ENCODE measurements at regions not wholly inside any gene's neighbourhood (a gene's known extent, or its start where the extent isn't known, plus 50 kb on each side); places are given as distances from the start of the nearest gene placed in this dataset.

DNA sequence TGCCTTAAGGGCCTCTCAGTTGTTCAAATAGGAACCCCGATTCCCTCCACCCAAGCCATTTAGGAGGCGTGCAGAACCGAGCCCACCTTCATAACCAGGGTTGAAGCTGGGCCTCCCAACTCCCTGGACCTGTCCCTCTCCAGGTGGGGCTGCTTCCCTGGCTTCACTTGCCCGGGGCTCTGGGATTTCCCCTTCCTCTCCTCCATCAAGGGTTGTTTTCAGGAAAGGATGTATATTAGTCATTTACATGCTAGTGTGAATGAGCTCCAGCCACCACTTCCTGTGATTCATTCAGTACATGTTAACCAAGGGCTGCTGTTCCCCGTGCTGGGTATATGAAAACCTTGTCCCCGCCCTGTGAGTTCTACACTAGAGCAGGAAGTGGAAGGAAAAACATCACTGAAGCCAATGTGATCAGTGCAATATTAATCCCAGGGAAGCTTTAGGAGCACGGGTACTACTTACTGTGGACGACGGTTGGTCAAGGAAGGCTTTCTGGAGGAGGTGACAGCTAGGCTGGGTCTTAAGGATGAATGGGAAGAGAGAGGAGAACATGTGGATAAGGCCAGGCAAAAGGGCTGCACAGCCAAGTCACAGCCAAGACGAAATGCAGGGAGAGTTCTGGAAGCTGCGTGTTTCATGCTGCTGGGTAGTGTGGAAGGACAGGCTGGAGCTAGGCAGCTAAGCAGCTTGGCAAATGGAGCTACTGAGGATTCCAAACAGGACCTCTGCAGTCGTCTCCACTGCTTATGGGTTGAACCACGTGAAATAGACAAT is 150.1 kb upstream of the SHH start:
- ChIA-PET POLR2A (interaction anchor here (1.1 kb wide), 2 partner anchors 33 to 34 kb away, joined by 3 to 4 read pairs; no protein-coding TSS in a partner anchor), CTCF (no interaction called here)
- Mint-ChIP-seq H3K4me1 (ENCODE audit: low read depth) (peaks cover 4% of the 10 kb centered on the region), H3K36me3 (ENCODE audit: low read depth) (no peaks in the 10 kb centered on the region), H3K4me3 (no peak overlapping the region), H3K27ac (no peak overlapping the region), H3K27me3 (no peaks in the 10 kb centered on the region), H3K9me3 (no peaks in the 10 kb centered on the region)
- Histone ChIP-seq H3K27ac (ENCODE audit: low read depth in 1 of 2, low read length in 2 of 2) (no peak overlapping the region), H3K36me3 (ENCODE audit: insufficient read depth, low read length) (no peaks in the 10 kb centered on the region), H3K4me1 (ENCODE audit: insufficient read depth, low read length) (no peaks in the 10 kb centered on the region), H3K9me3 (ENCODE audit: control insufficient read depth in 1 of 2, insufficient read depth in 1 of 2, low read length in 2 of 2) (peaks cover 0 to 4% of the 10 kb centered on the region in 2 experiments), H3K4me3 (ENCODE audit: low read length) (no peak overlapping the region), H3K27me3 (ENCODE audit: control insufficient read depth in 1 of 2, insufficient read depth in 2 of 2, low read length in 2 of 2) (no peaks in the 10 kb centered on the region)
- intact Hi-C loops (cut with DNase I, micrococcal nuclease) = no loop called here
- ATAC-seq (ENCODE audit: poor library complexity) = no peak
- TF ChIP-seq, protein P1, sequence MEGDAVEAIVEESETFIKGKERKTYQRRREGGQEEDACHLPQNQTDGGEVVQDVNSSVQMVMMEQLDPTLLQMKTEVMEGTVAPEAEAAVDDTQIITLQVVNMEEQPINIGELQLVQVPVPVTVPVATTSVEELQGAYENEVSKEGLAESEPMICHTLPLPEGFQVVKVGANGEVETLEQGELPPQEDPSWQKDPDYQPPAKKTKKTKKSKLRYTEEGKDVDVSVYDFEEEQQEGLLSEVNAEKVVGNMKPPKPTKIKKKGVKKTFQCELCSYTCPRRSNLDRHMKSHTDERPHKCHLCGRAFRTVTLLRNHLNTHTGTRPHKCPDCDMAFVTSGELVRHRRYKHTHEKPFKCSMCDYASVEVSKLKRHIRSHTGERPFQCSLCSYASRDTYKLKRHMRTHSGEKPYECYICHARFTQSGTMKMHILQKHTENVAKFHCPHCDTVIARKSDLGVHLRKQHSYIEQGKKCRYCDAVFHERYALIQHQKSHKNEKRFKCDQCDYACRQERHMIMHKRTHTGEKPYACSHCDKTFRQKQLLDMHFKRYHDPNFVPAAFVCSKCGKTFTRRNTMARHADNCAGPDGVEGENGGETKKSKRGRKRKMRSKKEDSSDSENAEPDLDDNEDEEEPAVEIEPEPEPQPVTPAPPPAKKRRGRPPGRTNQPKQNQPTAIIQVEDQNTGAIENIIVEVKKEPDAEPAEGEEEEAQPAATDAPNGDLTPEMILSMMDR (IDR thresholded peaks at IDR 0.05) = no peak
- peak in 1 of 14 experiments; percentile 16 for DNase-seq

DNA sequence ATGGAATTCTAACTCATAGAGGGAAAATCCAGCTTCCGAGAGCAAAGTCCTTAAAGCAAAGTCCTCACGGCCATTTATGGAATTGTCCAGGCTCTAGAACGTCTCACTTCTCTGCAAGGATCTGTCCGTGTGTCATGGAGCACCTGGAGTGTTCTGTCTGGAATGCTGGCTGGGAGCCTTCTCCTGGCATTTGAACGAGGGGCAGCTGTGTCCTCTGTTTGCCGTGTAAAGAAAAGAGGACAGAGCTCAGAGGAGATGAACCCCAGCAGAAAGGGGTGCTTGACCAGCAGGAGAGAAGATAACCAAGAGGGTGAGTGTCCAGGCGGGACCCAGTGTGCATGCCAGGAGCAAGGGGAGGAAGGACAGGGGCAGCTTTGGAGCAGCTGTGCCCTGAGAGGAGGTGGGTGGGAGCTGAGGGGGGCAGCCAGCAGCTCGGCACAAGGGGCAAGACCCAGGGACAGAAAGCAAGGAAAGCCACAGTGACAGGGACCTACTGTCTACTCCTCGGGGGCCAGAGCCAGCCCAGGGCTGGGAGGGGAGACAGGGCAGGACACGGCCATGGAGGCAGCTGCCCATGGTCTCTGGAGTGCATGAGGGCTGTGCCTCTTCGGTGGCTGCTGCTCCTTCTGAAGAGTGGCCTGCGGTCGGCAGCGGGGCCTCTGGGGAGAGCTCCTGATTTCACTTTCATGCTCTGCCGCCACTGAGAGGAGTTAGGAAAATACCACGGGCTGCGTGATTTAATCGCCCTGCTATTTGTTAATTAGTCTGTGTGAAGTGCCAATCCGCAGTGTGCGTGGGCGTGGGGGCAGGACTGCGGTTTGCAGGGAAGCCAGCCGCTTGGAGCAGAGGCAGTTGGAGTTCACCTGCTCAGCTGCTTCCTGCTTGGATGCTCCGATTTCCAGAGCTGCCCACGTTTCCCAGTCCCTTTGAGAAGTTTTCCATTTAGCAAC is 149.3 kb upstream of the SHH start:
- intact Hi-C loops (cut with DNase I, micrococcal nuclease) = no loop called here
- H3K4me3 ChIP-seq (ENCODE audit: low read length) = no peak overlapping the region
- no peak for ATAC-seq (ENCODE audit: poor library complexity)
- H3K4me1 ChIP-seq (ENCODE audit: insufficient read depth, low read length) = no peaks in the 10 kb centered on the region
- ChIA-PET CTCF (no interaction called here), POLR2A (no interaction called here)
- H3K27me3 ChIP-seq (ENCODE audit: control insufficient read depth in 1 of 2, insufficient read depth in 2 of 2, low read length in 2 of 2) = no peaks in the 10 kb centered on the region
- H3K36me3 ChIP-seq (ENCODE audit: insufficient read depth, low read length) = no peaks in the 10 kb centered on the region
- Mint-ChIP-seq H3K9me3 (no peaks in the 10 kb centered on the region), H3K4me1 (ENCODE audit: low read depth) (peaks cover 4% of the 10 kb centered on the region), H3K27me3 (no peaks in the 10 kb centered on the region), H3K27ac (no peak overlapping the region), H3K4me3 (no peak overlapping the region), H3K36me3 (ENCODE audit: low read depth) (no peaks in the 10 kb centered on the region)
- H3K27ac ChIP-seq (ENCODE audit: low read depth in 1 of 2, low read length in 2 of 2) = no peak overlapping the region
- no peak for DNase-seq
- peaks cover 0 to 4% of the 10 kb centered on the region in 2 experiments for H3K9me3 ChIP-seq (ENCODE audit: control insufficient read depth in 1 of 2, insufficient read depth in 1 of 2, low read length in 2 of 2)
- TF ChIP-seq, protein P1 (IDR thresholded peaks at IDR 0.05) = no peak

DNA sequence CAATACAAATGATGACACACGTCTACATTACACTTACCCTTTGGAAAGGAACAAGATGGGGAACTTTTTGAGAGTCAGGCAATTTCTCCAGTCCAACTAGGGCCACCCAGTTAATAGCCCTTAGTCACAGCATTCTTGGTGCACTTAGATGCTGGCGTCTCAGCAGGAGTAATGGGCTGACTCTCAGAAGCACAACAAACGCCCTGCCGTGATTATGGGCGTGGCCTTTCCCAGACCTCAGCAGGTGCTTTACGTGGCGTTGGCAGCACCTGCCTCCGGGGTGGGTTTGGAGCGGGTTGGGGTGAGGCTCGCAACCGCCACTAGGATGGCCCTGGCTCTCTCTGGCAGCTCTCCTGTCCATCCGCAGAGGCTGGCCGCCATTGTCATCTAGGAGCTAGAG is 147.6 kb upstream of the SHH start:
- intact Hi-C loops (cut with DNase I, micrococcal nuclease) = no loop called here
- Mint-ChIP-seq H3K36me3 (ENCODE audit: low read depth) (no peaks in the 10 kb centered on the region), H3K27me3 (no peaks in the 10 kb centered on the region), H3K27ac (no peak overlapping the region), H3K9me3 (no peaks in the 10 kb centered on the region), H3K4me1 (ENCODE audit: low read depth) (peaks cover 4% of the 10 kb centered on the region), H3K4me3 (no peak overlapping the region)
- H3K27me3 ChIP-seq (ENCODE audit: control insufficient read depth in 1 of 2, insufficient read depth in 2 of 2, low read length in 2 of 2) = no peaks in the 10 kb centered on the region
- H3K27ac ChIP-seq (ENCODE audit: low read depth in 1 of 2, low read length in 2 of 2) = no peak overlapping the region
- H3K36me3 ChIP-seq (ENCODE audit: insufficient read depth, low read length) = no peaks in the 10 kb centered on the region
- peaks cover 0 to 4% of the 10 kb centered on the region in 2 experiments for H3K9me3 ChIP-seq (ENCODE audit: control insufficient read depth in 1 of 2, insufficient read depth in 1 of 2, low read length in 2 of 2)
- CTCF ChIA-PET = no interaction called here
- POLR2A ChIA-PET = no interaction called here
- DNase-seq (no peak), ATAC-seq (ENCODE audit: poor library complexity) (no peak)
- no peak overlapping the region for H3K4me3 ChIP-seq (ENCODE audit: low read length)
- TF ChIP-seq, protein P1 (IDR thresholded peaks at IDR 0.05) = no peak
- H3K4me1 ChIP-seq (ENCODE audit: insufficient read depth, low read length) = no peaks in the 10 kb centered on the region

Measured in CD4-positive, alpha-beta T cell (primary cell).